ENCODE measurements at regions not wholly inside any gene's neighbourhood (a gene's known extent, or its start where the extent isn't known, plus 50 kb on each side); places are given as distances from the start of the nearest gene placed in this dataset.

GRCh38 chr20:17808357-17808756 lies 108.6 kb downstream of the BANF2 start:
- H3K4me3 ChIP-seq (ENCODE audit: insufficient read depth, low read depth, low read length) = no peak overlapping the region
- H3K23ac ChIP-seq (ENCODE audit: low read depth, low read length) = peak overlapping the region; percentile 10; the same call in 1 of the 2 replicates
- H2BK15ac ChIP-seq (ENCODE audit: low read depth, low read length) = no peak overlapping the region; the same call in 2 of the 3 replicates
- peak overlapping the region; percentile 33 for H4K91ac ChIP-seq (ENCODE audit: insufficient read depth, low read depth, low read length)
- 0 out of 2 replicates have a peak overlapping the region, but pooled peaks have one; percentile 7 for H3K4ac ChIP-seq (ENCODE audit: low read depth, low read length)
- peak overlapping the region; percentile 4 for H2AFZ ChIP-seq (replicated peaks; ENCODE audit: low read length, poor library complexity)
- H2AK5ac ChIP-seq (ENCODE audit: low read depth, low read length) = peak overlapping the region; percentile 47; the same call in 1 of the 2 replicates
- H2BK20ac ChIP-seq (ENCODE audit: low read depth, low read length) = no peak overlapping the region
- no peaks in the 10 kb centered on the region for H4K20me1 ChIP-seq (ENCODE audit: insufficient read depth, low read length)
- H4K5ac ChIP-seq (ENCODE audit: low read depth, low read length) = peak overlapping the region; percentile 2
- ChIA-PET CTCF (no interaction called here), POLR2A (ENCODE audit: unreplicated experiment) (no interaction called here)
- TF ChIP-seq POLR2A (IDR thresholded peaks at IDR 0.05; ENCODE audit: low read depth, low read length) (no peak), USF2 (IDR thresholded peaks at IDR 0.05; ENCODE audit: low read depth, low read length) (no peak), ELK1 (IDR thresholded peaks at IDR 0.05; ENCODE audit: borderline replicate concordance, low read depth, low read length) (no peak), MAFK (IDR thresholded peaks at IDR 0.05; ENCODE audit: low read depth, low read length) (no peak), BHLHE40 (IDR thresholded peaks at IDR 0.05; ENCODE audit: low read depth, low read length) (no peak), RAD21 (IDR thresholded peaks at IDR 0.05; ENCODE audit: low read length) (no peak), SMC3 (IDR thresholded peaks at IDR 0.05; ENCODE audit: low read depth, low read length) (no peak), MAZ (IDR thresholded peaks at IDR 0.05; ENCODE audit: borderline replicate concordance, low read depth, low read length) (no peak), CTCF (conservative IDR thresholded peaks at IDR 0.05; ENCODE audit: low read depth, low read length) (no peak), RCOR1 (IDR thresholded peaks at IDR 0.05; ENCODE audit: insufficient replicate concordance, low read length) (no peak), NFE2L2 (IDR thresholded peaks at IDR 0.05; ENCODE audit: low read depth, low read length) (no peak), FOS (IDR thresholded peaks at IDR 0.05; ENCODE audit: low read depth, low read length) (no peak), RFX5 (IDR thresholded peaks at IDR 0.05; ENCODE audit: low read depth, low read length) (no peak), CHD1 (IDR thresholded peaks at IDR 0.05; ENCODE audit: low read depth, low read length) (no peak), CEBPB (IDR thresholded peaks at IDR 0.05; ENCODE audit: low read depth, low read length) (no peak), MXI1 (IDR thresholded peaks at IDR 0.05; ENCODE audit: borderline replicate concordance, low read depth, low read length) (no peak)
- ATAC-seq (ENCODE audit: low read depth) (no peak), DNase-seq (peak; percentile 48)
- peaks cover 11% of the 10 kb centered on the region for H3K9me1 ChIP-seq (ENCODE audit: insufficient read depth, low read length)
- no peak overlapping the region for H3K9ac ChIP-seq (ENCODE audit: low read depth, low read length)
- no peak overlapping the region for H2AK9ac ChIP-seq (replicated peaks; ENCODE audit: low read depth, low read length, poor library complexity)
- peak overlapping the region; percentile 24; the same call in 1 of the 2 replicates for H3K18ac ChIP-seq (ENCODE audit: low read depth, low read length)
- no TSS peak for BruUV-seq (replicated peaks)
- H4K8ac ChIP-seq (ENCODE audit: low read depth in 2 of 2, low read length in 2 of 2) = peak overlapping the region in 1 of 2 experiments; percentile 34; a peak in 1 of 4 replicates
- no peak overlapping the region for H3K27ac ChIP-seq (ENCODE audit: insufficient read depth, low read length)
- no peaks in the 10 kb centered on the region for H3K79me1 ChIP-seq (ENCODE audit: low read depth in 1 of 2, low read length in 2 of 2)
- 36% methylated on average over 4 of the region's 5 CpGs; no CpG with 5 or more reads in 1 of the 2 experiments for WGBS, 2 experiments (ENCODE audit: extremely low coverage in 2 of 2, insufficient read length in 1 of 2)
- H3K56ac ChIP-seq (ENCODE audit: extremely low read depth, insufficient read depth, low read length) = no peak overlapping the region
- in situ Hi-C loops (cut with MboI; ENCODE audit: low sequenced_read_pairs) (no loop called here), dilution Hi-C loops (cut with HindIII; ENCODE audit: low sequenced_read_pairs, unreplicated experiment) (no loop called here), intact Hi-C loops (cut with micrococcal nuclease) (no loop called here)
- H3K27me3 ChIP-seq (ENCODE audit: control insufficient read depth, insufficient read depth, low read length) = no peaks in the 10 kb centered on the region
- no peak overlapping the region for H2BK5ac ChIP-seq (ENCODE audit: low read depth, low read length, poor library complexity, severe bottlenecking)
- H2BK120ac ChIP-seq (ENCODE audit: low read depth, low read length) = peak overlapping the region; percentile 17
- no peaks in the 10 kb centered on the region for H3K9me3 ChIP-seq (ENCODE audit: control insufficient read depth, insufficient read depth, low read length)
- H3K36me3 ChIP-seq (ENCODE audit: control insufficient read depth, insufficient read depth, low read length) = no peaks in the 10 kb centered on the region
- H3K14ac ChIP-seq (replicated peaks; ENCODE audit: low read depth, low read length) = peak overlapping the region; percentile 46; the same call in 1 of the 2 replicates
- peaks cover 42% of the 10 kb centered on the region for H3K4me1 ChIP-seq (ENCODE audit: control insufficient read depth, insufficient read depth, low read length)
- H3K4me2 ChIP-seq (ENCODE audit: low read depth, low read length) = peak overlapping the region; percentile 3; the same call in 1 of the 2 replicates

Data from IMR-90 (cell line).